GM21619 (cell line): ENCODE measurements at regions not wholly inside any gene's neighbourhood (a gene's known extent, or its start where the extent isn't known, plus 50 kb on each side); places are given as distances from the start of the nearest gene placed in this dataset.
"Not testable (repeated sequence)": the region's sequence is repeated elsewhere in the genome, so short reads cannot be mapped to it uniquely, and the experiment has no call there.

Source experiments
- ATAC-seq: cut with Tn5 transposase; IDR thresholded peaks from one replicate; pipeline ENCODE4 v1.9.1; 2021; ENCODE audit not compliant: unreplicated experiment

- no peak for ATAC-seq
These were observed 220.2 kb upstream of the NBEA start for GRCh38 chr13:34721631-34722595.

- no peak for ATAC-seq
These were observed 219.1 kb upstream of the NBEA start for GRCh38 chr13:34722922-34723321.

GRCh38 chr13:34730961-34731360, 211.1 kb upstream of the NBEA start:
- no peak for ATAC-seq

GRCh38 chr13:34731486-34731885, 210.6 kb upstream of the NBEA start:
- no peak for ATAC-seq

GRCh38 chr13:34733721-34734120, 208.3 kb upstream of the NBEA start:
- no peak for ATAC-seq

GRCh38 chr13:34734932-34735331, 207.1 kb upstream of the NBEA start:
- ATAC-seq, result no peak

GRCh38 chr13:34738254-34738992, 203.6 kb upstream of the NBEA start:
- no peak for ATAC-seq

GRCh38 chr13:34747056-34747455, 195.0 kb upstream of the NBEA start:
- ATAC-seq, result not testable (repeated sequence)

GRCh38 chr13:34747507-34747906, 194.6 kb upstream of the NBEA start:
- ATAC-seq, result no peak

GRCh38 chr13:34748073-34748472, 194.0 kb upstream of the NBEA start:
- no peak for ATAC-seq

- ATAC-seq, result no peak
These were observed 193.5 kb upstream of the NBEA start for GRCh38 chr13:34748596-34748995.

- no peak for ATAC-seq
These were observed 193.0 kb upstream of the NBEA start for GRCh38 chr13:34749046-34749445.

GRCh38 chr13:34750078-34750931, 191.8 kb upstream of the NBEA start:
- ATAC-seq, result no peak

- no peak for ATAC-seq
These were observed 191.0 kb upstream of the NBEA start for GRCh38 chr13:34751044-34751443.

GRCh38 chr13:34751492-34751891, 190.6 kb upstream of the NBEA start:
- ATAC-seq, result peak; percentile 38

GRCh38 chr13:34752283-34752960, 189.6 kb upstream of the NBEA start:
- ATAC-seq, result no peak

GRCh38 chr13:34756136-34756535, 185.9 kb upstream of the NBEA start:
- ATAC-seq, result no peak

- no peak for ATAC-seq
These were observed 185.5 kb upstream of the NBEA start for GRCh38 chr13:34756572-34756971.

- no peak for ATAC-seq
These were observed 184.6 kb upstream of the NBEA start for GRCh38 chr13:34757441-34757840.

- ATAC-seq, result no peak
These were observed 183.4 kb upstream of the NBEA start for GRCh38 chr13:34758628-34759027.

- no peak for ATAC-seq
These were observed 179.8 kb upstream of the NBEA start for GRCh38 chr13:34762312-34762711.
